GM18511 (cell line): ENCODE measurements at regions not wholly inside any gene's neighbourhood (a gene's known extent, or its start where the extent isn't known, plus 50 kb on each side); places are given as distances from the start of the nearest gene placed in this dataset.
"Not testable (repeated sequence)": the region's sequence is repeated elsewhere in the genome, so short reads cannot be mapped to it uniquely, and the experiment has no call there.

ENCODE experiments used
- ATAC-seq: cut with Tn5 transposase; IDR thresholded peaks from one replicate; pipeline ENCODE4 v1.9.1; 2021; ENCODE audit warnings: mild to moderate bottlenecking, moderate library complexity; ENCODE audit not compliant: unreplicated experiment

DNA sequence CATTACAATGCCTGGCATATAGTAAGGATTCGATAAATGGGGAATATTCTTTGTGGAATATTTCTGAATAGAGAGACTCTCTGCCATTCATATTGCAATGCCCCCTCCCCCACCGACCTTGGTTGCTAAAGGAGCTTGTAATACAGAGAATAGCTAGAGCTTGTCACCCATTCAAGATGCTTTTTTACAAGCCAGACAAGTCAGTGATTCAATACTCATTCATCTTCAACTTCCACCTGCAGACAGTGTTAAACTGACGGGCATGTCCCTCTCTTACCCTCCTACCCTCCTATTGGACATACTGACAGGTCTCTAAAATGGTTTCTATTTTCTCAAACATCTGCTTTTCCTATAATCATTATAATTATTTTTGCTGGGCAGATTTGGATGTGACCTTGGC lies 257.4 kb downstream of the KCNJ2 start:
- ATAC-seq, result no peak

DNA sequence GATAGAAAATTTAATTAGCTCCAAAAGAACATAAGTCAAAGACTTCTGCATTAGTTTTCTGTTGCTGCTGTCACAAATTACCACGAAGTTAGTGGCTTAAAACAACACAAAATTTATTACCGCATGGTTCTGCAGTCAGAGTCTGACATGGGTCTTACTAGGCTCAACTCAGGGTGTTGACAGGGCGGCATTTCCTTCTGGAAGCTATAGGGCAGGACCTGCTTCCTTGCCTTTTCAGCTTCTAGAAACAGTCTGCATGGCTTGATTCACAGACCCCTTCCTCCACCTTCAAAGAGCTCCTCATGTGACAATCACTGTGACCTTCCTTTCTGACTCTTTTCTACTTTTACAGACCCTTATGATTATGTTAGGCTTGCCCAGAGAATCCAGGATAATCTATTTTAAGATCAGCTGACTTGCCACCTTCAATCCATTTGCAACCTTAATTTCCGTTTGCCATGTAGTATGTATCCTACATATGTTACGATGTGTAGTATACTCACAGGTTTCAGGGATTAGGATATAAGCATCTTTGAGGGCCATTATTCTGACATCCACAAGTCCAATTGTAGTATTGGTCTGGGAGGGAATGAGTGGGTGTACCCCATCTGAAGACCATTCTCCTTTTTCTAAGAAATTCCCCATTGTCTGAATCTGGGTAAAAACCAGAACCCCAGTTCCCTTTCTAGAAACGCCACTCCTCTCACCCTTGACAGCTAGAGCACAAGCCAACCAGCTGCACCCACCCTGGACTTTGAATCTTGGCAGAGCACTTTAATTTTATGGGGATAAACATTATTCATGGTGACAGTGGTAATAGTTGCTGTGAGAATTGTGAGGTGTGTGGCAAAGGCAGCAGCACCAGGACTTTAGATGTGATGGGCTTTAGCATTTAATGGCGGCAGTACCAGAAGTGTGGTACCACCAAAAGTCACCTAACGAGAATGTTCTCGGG lies 265.5 kb downstream of the KCNJ2 start:
- no peak for ATAC-seq

DNA sequence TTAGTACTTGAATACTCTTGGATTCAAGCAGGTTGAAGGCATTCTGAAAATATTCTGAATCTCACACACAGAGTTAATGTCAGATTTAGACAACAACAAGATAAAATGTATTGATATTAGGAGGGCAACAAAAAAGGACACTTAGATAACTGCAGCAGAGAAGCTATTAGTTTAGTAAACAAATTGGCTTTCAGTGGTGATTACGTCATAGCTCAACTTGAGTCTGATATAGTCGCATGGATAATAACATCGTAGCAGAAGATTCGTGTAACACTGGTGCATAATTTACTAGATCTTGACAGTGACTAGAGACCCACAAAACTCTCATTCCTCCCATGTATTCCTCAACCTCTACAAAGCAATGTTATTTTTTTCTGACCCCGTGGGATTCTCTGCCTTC lies 268.3 kb downstream of the KCNJ2 start:
- ATAC-seq, result no peak

DNA sequence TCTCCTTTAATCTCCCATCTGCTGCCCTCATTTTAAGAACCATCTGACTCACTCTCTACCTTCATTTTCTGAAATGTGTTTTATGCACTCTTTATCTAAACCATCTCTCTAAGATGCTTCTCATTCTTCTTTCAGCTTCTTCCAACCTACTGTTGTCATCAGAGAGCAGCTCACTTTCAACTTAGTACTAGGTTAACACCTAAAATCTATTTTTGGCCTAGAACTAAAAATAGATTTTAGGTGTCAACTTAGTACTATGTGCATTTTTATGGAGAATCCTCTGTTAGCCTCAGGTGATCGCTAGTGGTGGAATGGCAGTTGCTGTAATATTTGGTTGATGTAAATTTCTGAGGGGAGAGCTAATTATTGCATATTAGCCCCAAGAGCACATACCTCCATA lies 277.1 kb downstream of the KCNJ2 start:
- ATAC-seq, result no peak

DNA sequence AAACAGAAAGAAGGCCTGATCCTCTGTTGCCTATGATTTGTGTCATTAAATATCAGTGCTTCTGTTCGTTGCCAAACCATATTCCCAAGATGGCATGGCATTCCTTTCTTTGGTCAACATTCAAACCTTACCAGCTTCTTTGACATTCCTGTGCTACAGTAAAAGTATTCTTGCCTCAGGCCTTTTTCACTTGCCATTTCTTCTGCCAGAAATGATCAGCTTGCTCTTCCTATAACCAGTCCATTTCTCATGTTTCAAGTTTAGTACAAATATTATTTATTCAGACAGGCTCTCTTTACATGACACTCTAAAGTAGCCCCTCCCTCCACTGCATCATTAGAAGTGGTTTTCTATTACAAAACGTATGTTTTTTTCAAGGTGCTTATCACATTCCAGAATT lies 278.3 kb downstream of the KCNJ2 start:
- no peak for ATAC-seq

DNA sequence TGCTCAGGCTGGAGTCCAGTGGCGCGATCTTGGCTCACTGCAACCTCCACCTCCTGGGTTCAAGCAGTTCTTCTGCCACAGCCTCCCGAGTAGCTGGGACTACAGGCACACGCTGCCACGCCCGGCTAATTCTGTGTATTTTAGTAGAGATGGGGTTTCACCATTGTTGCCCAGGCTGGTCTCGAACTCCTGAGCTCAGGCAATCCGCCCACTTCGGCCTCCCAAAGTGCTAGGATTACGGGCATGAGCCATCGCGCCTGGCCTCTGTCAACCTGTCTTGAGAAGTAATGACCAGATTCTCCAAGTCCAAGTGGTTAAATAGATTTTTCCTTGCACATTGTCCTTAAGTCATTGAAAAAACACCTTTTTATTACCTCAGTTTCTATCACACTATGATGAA lies 283.7 kb downstream of the KCNJ2 start:
- ATAC-seq, result not testable (repeated sequence)

DNA sequence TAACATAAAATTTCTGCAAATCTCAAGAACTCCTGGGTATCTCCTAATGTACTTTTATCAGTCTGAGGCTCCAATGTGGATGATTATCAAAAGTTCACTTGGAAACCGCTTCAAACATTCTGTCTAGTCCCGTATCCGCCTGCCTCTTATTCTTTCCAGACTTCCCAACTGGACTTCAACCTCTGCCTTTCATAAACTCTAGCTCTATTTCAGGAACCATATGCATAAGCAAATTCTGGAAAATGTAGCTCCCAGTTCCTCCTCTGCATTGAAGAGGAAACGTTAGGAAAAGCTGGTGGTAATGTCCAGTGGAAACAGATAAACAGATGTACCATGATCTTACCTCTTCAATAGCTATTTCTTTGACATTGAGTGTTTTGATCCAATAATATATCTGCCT lies 285.0 kb downstream of the KCNJ2 start:
- ATAC-seq, result no peak

DNA sequence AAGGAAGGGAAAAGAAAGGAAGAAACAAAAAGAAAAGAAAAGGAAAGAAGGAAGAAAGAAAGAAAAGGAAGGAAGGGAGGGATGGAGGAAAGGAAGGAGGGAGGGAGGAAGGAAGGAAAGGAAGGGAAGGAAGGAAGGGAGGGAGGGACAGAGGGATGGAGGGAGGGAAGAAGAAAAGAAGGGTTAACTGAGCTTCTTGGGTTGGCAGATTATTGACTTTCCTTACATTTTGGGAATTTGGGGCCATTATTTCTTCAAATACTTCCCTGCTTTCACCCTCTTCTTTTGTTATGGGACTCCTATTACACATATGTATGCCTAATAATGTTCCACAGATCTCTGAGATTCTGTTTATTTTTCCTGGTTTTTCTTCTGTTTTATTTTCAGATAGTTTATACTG lies 285.6 kb downstream of the KCNJ2 start:
- ATAC-seq, result no peak

DNA sequence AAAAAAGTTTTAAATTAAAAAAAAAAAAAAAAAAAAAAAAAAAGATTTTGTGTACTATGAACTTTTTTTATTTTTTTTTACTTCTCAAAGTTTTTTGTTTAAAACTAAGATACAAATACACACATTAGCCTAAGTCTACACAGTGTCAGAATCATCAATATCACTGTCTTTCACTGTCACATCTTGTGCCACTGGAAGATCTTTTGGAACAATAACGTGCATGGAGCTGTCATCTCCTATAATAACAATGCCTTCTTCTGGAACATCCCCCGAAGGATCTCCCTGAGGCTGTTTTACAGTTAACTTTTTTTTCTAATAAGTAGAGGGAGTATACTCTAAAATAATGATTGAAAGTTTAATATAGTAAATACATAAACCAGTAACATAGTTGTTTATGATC lies 295.7 kb downstream of the KCNJ2 start:
- no peak for ATAC-seq

DNA sequence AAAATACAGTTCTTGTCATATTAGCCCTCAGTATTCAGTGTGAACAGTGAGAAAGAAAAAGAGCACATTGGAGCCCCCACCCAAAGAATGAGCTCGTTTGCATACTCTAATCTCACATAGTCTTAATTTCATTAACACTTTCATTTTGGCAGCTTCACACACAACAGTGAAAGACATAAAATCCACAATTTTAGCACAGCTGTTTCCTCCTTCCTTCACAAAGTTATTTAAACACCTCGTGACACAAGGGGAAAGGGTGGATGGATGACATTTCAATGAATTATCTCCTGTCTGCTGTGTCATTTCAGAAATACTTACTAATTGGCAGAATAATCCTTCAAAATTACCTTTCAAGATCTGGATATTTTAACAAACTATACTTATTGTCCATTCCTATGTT lies 299.3 kb downstream of the KCNJ2 start:
- ATAC-seq, result no peak

DNA sequence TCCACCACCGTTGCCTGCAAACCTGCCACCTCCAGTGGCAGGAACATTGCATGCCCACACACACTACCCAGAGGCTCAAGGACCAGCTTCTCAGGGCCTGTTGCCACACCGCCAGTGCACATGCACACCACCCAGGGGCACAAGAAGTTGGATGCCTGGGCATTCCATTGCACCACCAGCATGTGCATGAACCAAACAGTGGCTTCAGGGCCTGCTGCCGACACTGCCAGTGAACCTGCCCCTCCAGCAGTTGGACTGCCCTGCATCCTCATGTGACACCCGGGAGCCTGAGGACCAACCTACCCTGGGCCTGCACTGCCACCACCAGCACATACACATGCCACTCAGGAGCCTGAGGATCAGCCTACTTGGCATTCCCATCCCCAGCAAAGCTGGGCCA lies 303.7 kb downstream of the KCNJ2 start:
- no peak for ATAC-seq

DNA sequence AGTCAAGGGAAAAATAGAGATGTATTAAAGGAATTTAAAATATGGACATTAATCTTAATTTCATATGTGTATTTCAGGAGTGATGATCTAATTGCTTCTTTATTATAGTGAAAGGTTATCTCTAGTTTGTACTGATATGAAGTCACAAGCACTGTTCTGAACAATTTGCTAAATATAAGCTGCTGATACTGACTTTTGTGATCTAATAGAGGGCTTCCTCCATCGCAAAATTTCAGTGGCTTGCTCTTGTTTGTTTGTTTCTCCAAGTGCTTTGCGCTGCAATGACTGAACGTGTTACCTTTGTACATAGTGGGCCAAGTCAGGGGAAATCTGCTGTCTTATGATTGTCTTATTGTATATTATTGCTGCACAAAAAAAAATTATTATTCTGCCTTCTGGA lies 307.0 kb downstream of the KCNJ2 start:
- ATAC-seq, result no peak

DNA sequence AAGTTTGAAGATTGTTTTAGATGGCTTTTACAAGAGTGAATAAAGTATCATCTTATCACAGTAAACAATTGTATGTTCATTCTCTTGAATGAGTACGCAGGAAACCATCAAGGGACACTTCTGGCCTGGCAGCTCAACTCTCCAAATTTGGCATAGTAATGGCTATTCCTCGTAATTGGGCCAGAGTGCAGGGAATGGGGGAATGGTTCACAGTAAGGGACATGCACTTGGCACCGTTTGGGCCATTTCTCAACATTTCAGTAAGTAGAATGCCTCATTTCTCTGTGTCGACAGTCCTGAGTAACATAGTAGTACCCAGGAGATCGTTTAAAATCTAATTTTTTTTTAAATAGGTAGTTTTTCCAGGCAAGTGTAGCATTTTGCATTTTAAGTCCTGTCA lies 309.6 kb downstream of the KCNJ2 start:
- ATAC-seq, result no peak

DNA sequence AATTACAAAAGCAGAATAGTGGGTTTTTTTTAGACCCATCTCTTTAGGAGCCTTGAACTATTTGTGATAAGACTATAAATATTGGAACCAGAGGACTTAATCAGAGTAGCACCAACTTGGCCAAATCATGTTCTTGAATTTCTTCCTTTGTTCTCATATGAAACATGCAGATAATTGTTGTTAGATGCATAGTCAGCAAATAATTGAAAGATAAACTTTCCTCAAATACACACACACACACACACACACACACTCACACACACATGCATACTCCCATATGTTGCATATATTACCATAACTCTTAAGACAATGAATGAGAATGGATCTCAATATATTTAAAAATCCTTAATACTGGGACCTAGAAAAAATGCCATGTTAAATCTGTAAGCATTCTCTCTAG lies 310.4 kb downstream of the KCNJ2 start:
- no peak for ATAC-seq

DNA sequence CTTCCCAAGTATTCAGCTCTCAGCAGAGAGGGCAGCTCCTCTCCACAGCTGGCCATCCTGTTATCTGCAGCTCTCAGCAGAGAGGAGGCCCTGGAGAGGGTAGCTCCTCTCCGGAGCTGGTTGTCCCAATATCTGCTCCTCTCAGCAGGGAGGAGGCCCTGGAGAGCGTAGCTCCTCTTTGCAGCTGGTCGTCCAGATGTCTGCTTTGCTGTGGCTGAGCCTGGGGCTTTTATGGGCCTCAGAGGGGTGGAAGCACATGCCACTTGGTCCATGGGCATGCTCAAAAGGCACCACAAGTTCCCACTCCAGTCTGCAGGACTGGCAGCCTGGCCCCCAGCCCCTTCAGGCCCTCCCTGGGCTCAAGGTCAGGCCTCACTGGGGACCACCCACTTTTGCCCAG lies 314.3 kb downstream of the KCNJ2 start:
- ATAC-seq, result no peak

DNA sequence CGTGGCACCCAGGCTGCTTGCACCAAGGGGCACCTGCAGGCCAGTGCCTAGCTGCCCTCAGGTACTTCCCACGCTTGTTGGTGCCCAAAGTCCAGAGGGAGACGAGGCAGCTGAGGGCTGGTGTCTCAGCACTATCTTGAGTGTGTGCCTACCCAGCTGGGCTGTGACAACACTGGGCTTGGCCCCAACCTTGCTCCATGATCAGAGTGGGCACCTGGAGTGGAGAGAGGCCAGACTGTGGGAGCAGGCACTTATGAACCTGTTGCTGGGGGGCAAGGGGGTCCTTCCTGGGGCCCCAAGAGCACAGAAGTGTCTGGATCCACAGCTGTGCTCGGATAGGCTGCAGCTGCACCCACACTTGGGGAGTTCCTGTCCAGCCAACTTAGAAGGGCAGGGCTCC lies 314.7 kb downstream of the KCNJ2 start:
- no peak for ATAC-seq

DNA sequence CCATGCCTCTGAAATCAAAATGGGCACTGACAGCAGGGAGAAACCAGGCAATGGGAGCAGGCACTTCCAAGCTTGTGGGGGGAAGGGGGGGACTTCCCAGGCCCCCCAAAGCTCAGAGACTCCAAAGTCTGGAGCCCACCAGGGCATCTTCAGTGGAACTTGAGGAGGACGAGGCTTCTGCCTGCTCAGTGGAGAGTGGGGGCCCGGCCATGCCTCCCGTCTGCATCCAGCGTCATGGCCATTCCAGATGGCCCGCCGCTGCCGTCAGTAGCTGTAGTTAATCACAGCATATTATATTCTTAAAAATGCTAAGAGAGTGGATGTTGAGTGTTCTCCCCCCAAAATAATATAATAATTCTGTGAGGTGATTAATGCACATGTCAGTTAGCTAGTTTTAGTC lies 315.2 kb downstream of the KCNJ2 start:
- ATAC-seq, result no peak

DNA sequence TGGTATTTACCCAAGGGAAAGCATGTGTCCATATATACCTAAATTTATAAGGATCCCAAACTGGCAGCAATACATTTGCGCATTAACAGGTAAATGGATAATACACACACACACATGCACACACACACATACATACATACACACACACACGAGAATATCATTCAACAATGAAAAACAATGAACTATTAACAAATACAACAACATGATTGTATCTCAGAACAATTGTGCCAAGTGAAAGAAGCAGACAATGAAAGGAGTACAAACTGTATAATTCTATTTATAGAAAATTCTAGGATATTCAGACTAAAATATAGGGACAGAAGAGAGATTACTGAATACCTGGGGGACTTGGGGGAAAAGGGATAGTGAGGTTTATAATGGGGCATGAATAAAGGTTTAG lies 323.0 kb downstream of the KCNJ2 start:
- no peak for ATAC-seq

DNA sequence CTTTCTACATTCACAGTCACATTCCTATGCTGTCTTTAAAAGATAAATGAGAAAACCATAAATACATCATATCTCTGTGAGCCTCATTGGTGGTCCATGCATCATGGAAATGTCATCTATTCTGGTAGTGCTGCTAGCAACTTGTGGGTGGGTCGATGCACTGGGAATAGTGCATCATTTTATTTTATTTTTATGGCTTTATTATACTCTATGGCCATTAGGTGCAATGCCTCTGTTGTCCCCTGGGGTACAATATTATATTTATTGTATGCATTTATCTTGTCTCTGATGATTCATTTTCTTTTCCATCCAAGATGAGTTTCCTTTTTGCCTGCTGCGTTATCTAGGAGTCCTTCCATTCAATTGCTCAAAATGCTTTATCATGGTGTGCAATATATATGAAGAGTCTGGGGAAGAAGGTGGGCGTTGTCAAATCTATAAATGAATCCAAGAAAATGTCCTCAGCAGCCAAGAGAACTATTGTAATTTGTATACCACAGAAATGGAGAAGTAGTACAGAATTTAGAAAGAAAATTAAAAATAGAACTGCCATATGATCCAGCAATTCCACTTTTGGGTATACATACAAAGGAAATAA lies 324.0 kb downstream of the KCNJ2 start:
- ATAC-seq, result no peak

DNA sequence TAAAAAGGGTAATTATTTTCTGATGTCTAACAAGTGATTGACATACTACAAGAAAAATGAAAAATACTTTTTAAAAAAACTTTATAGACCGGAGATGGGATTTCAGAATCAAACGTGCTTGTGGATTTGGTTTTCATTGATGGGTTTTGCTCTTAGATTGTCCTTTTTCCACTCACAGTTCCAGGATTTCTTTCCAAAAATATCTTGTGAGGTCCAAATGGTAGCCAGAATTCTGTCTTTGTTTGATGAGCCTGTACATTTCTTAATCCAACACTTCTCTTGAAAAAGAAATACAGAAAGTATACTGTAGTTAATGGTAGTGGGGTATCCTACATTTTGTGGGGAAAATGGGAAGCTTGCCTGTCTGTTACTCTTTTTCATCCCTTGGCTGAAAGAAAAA lies 329.3 kb downstream of the KCNJ2 start:
- ATAC-seq, result no peak

DNA sequence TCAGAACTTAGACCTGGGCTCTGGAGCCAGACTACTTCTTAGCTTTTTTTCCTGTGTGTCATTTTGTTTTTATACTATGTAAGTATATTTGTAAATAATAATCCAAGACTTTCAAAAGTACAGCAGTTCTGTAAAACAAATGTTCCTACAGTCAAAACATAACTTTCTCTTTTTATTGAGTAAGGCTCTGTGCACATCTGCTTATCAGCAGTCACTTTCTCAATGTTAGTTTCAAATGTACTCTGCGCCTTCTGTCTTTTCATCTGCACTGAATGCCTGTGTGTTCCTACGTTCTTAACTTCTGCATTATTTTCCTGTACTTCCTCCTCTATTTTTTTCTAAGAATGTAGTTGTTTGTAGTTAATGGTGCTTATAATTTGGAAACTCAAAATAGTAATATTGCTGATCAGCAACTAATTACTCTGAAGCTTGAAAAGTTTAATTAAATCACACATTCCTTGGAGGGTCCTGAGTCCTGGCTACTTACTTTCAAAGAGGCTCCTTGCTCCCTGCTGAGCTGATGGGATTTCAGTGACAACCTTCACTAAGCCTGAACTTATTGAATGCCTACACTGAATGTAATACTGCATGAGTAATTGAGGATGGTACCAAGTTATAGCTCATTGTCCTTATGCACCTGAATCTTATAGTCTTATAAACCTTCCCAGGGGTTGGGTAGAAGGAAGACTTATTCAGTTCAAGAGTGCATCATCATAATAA lies 329.9 kb downstream of the KCNJ2 start:
- ATAC-seq, result no peak

DNA sequence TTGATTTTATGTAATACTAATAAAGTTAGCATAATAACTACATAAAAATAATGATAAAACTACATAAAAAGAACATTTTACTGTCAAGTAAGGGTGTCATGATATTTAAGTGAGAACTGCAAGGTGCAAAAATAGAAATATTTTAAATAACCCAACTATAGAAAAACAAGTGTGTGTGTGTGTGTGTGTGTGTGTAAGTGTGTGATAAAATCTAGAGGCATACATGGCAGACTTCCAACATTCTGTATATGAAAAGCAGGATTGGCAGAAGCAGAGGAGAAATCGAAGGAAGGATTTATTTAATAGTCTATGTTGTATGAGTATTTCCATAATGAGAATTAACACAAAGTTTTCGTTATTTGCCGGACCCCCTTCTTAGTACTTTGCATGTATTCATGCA lies 334.1 kb downstream of the KCNJ2 start:
- ATAC-seq, result no peak
